HCT116 (cell line): ENCODE measurements at regions not wholly inside any gene's neighbourhood (a gene's known extent, or its start where the extent isn't known, plus 50 kb on each side); places are given as distances from the start of the nearest gene placed in this dataset.

Source experiments
- ATAC-seq: fragments of 200-7000 bp; cut with Tn5 transposase; 2 replicates; pipeline ENCODE4 v1.9.1; 2020; ENCODE audit warnings: mild to moderate bottlenecking, moderate library complexity
- BruUV-seq: library from RNA; stranded (reverse); fragments of 400-500 nt; replicated peaks from 2 replicates; lab custom pipeline; 2021; lab: Mats Ljungman, UMichigan
- CTCF ChIA-PET: fragments of 300-600 bp; sonication (Branson Sonifier 250); formaldehyde crosslinking; loops from one replicate; lab custom pipeline; 2021; ENCODE audit warnings: antibody characterized with exemption; lab: Charles Lee
- POLR2A ChIA-PET: fragments of 300-600, 350-600 bp; sonication (Branson Sonifier 250); formaldehyde crosslinking; loops from one replicate; lab custom pipeline; 2021; ENCODE audit warnings: antibody characterized with exemption; lab: Charles Lee
- RAD21 ChIA-PET, 2 experiments: fragments of 300-600 bp; sonication (Branson Sonifier 250); formaldehyde crosslinking; loops; one replicate each; lab custom pipeline; 2023; ENCODE audit warnings: low total read pairs in 2 of 2; ENCODE audit not compliant: uncharacterized antibody in 2 of 2, unreplicated experiment in 2 of 2, low non-redundant PET in 1 of 2; lab: Charles Lee
- DNase-seq: peaks from one replicate; pipeline ENCODE4 v3.0.0-alpha.2; 2010; ENCODE audit warnings: low read depth, low spot score
- H2AFZ ChIP-seq: fragments of 200-600 bp; shearing (Covaris generic), sonication (generic); 2 replicates; pipeline ENCODE4 v1.6.1; 2017; ENCODE audit warnings: low read depth, mixed run types, mixed read lengths, antibody characterized with exemption, low read length; ENCODE audit not compliant: poor library complexity, severe bottlenecking
- H3K27ac ChIP-seq: 2 replicates; pipeline ENCODE4 v1.5.1; 2012; ENCODE audit warnings: low read depth, low read length
- H3K27me3 ChIP-seq: fragments of 200-600 bp; sonication (generic); 2 replicates; pipeline ENCODE4 v1.6.1; 2016; ENCODE audit warnings: mixed run types, low read length, mixed read lengths; ENCODE audit not compliant: insufficient read depth
- H3K36me3 ChIP-seq, 2 experiments: fragments of 200-500 bp in 1 of 2; fragments of 200-600 bp in 1 of 2; sonication (Bioruptor generic) in 1 of 2; sonication (generic) in 1 of 2; 2 replicates each; pipeline versions ENCODE4 v1.5.1 to v1.6.1; 2014 to 2016; ENCODE audit warnings: low read length in 2 of 2, inconsistent platforms in 1 of 2, mixed read lengths in 1 of 2, mixed run types in 1 of 2; ENCODE audit not compliant: insufficient read depth in 2 of 2, control insufficient read depth in 1 of 2
- H3K4me1 ChIP-seq, 2 experiments: fragments of 200-600 bp in 1 of 2; sonication (generic) in 1 of 2; 2 replicates each; pipeline versions ENCODE4 v1.5.1 to v1.6.1; 2012 to 2017; ENCODE audit warnings: low read length in 2 of 2, inconsistent platforms in 1 of 2, mild to moderate bottlenecking in 1 of 2, mixed read lengths in 1 of 2, mixed run types in 1 of 2, moderate library complexity in 1 of 2; ENCODE audit not compliant: insufficient read depth in 2 of 2, control insufficient read depth in 1 of 2
- H3K4me2 ChIP-seq: fragments of 200-600 bp; sonication (generic); 2 replicates; pipeline ENCODE4 v1.6.1; 2017; ENCODE audit warnings: mixed run types, low read length, mixed read lengths
- H3K4me3 ChIP-seq, 2 experiments: fragments of 200-600 bp in 1 of 2; sonication (generic) in 1 of 2; replicated peaks in 1 of 2; 2 replicates each; pipeline ENCODE4 v1.5.1; 2011 to 2016; ENCODE audit warnings: low read length in 2 of 2, control low read depth in 1 of 2, low read depth in 1 of 2, mild to moderate bottlenecking in 1 of 2, mixed read lengths in 1 of 2, mixed run types in 1 of 2
- H3K79me2 ChIP-seq: fragments of 200-600 bp; sonication (generic); 2 replicates; pipeline ENCODE4 v1.6.1; 2017; ENCODE audit warnings: mild to moderate bottlenecking, mixed run types, low read length, moderate library complexity, mixed read lengths; ENCODE audit not compliant: insufficient read depth
- H3K9ac ChIP-seq: fragments of 200-600 bp; sonication (generic); 2 replicates; pipeline ENCODE4 v1.6.1; 2016; ENCODE audit warnings: low read length, mixed read lengths
- H3K9me2 ChIP-seq: fragments of 200-600 bp; sonication (generic), shearing (Covaris generic); 2 replicates; pipeline ENCODE4 v1.6.1; 2017; ENCODE audit warnings: mixed run types, mild to moderate bottlenecking, moderate library complexity; ENCODE audit not compliant: insufficient read depth
- H3K9me3 ChIP-seq, 2 experiments: fragments of 200-500 bp in 1 of 2; fragments of 200-600 bp in 1 of 2; sonication (Bioruptor generic) in 1 of 2; sonication (generic) in 1 of 2; 2 replicates each; pipeline ENCODE4 v1.6.1; 2014 to 2017; ENCODE audit warnings: low read length in 2 of 2, mixed read lengths in 2 of 2, inconsistent platforms in 1 of 2, low read depth in 1 of 2, mild to moderate bottlenecking in 1 of 2, mixed run types in 1 of 2, moderate library complexity in 1 of 2; ENCODE audit not compliant: control insufficient read depth in 1 of 2, insufficient read depth in 1 of 2
- H4K20me1 ChIP-seq: fragments of 200-600 bp; sonication (generic), shearing (Covaris generic); 2 replicates; pipeline ENCODE4 v1.6.1; 2017; ENCODE audit warnings: mixed run types, mild to moderate bottlenecking, moderate library complexity; ENCODE audit not compliant: insufficient read depth
- ATF3 ChIP-seq: IDR thresholded peaks from 2 replicates; pipeline ENCODE4 v1.6.1; 2012
- CBX3 ChIP-seq: IDR thresholded peaks from 2 replicates; pipeline ENCODE4 v1.6.1; 2012; ENCODE audit warnings: low read depth
- ELF1 ChIP-seq: IDR thresholded peaks from 2 replicates; pipeline ENCODE4 v1.6.1; 2012; ENCODE audit warnings: low read depth, borderline replicate concordance
- EZH2 ChIP-seq: fragments of 200-600 bp; sonication (generic); IDR thresholded peaks from 2 replicates; pipeline ENCODE4 v1.6.1; 2017; ENCODE audit warnings: antibody characterized with exemption, mixed run types
- EZH2phosphoT487 ChIP-seq: fragments of 200-600 bp; IDR thresholded peaks from 2 replicates; pipeline ENCODE4 v1.6.1; 2018; ENCODE audit warnings: antibody characterized with exemption, borderline replicate concordance
- REST ChIP-seq: IDR thresholded peaks from 2 replicates; pipeline ENCODE4 v1.6.1; 2012; ENCODE audit warnings: low read depth
- ZBTB33 ChIP-seq: IDR thresholded peaks from 2 replicates; pipeline ENCODE4 v1.6.1; 2011; ENCODE audit warnings: mild to moderate bottlenecking, low read length, moderate library complexity; ENCODE audit not compliant: insufficient replicate concordance; ENCODE audit errors: extremely low read depth
- intact Hi-C: fragments of 100-400 bp; cut with micrococcal nuclease; formaldehyde crosslinking; loops from 2 replicates; pipeline ENCODE4 v1.10.0; 2022

GRCh38 chr20:50393990-50394561 is 116.1 kb upstream of the PTPN1 start:
- no peaks in the 10 kb centered on the region for H4K20me1 ChIP-seq
- TF ChIP-seq REST (no peak), ELF1 (no peak), CBX3 (no peak), EZH2phosphoT487 (no peak), ZBTB33 (no peak), ATF3 (no peak), EZH2 (no peak)
- TF ChIP-seq, all 23 proteins: peak for 0
- Histone ChIP-seq H3K27ac (no peak overlapping the region), H3K9me2 (no peaks in the 10 kb centered on the region), H3K36me3 (no peaks in the 10 kb centered on the region), H3K79me2 (no peaks in the 10 kb centered on the region), H3K27me3 (no peaks in the 10 kb centered on the region), H3K4me2 (no peak overlapping the region), H3K4me1 (peaks cover 0 to 6% of the 10 kb centered on the region in 2 experiments; a peak in 2 of 4 replicates), H2AFZ (no peak overlapping the region), H3K9ac (no peak overlapping the region), H3K4me3 (no peak overlapping the region), H3K9me3 (no peaks in the 10 kb centered on the region)
- ChIA-PET RAD21 (no interaction called here), CTCF (no interaction called here), POLR2A (no interaction called here)
- DNase-seq (no peak), ATAC-seq (no peak)
- BruUV-seq = no TSS peak
- intact Hi-C loops = no loop called here
